Caco-2 (cell line): ENCODE measurements at regions not wholly inside any gene's neighbourhood (a gene's known extent, or its start where the extent isn't known, plus 50 kb on each side); places are given as distances from the start of the nearest gene placed in this dataset.

Source experiments
- BruUV-seq: library from RNA; stranded (reverse); fragments of 400-500 nt; replicated peaks from 2 replicates; lab custom pipeline; 2021; lab: Mats Ljungman, UMichigan
- CTCF ChIA-PET: fragments of 300-600 bp; sonication (Branson Sonifier 250); formaldehyde crosslinking; loops from one replicate; lab custom pipeline; 2022; ENCODE audit warnings: antibody characterized with exemption; lab: Charles Lee
- POLR2A ChIA-PET: fragments of 300-600 bp; sonication (Branson Sonifier 250); formaldehyde crosslinking; loops from one replicate; lab custom pipeline; 2022; ENCODE audit warnings: antibody characterized with exemption; lab: Charles Lee
- DNase-seq, 2 experiments: peaks; one replicate each; pipeline versions ENCODE4 v3.0.0 to v3.0.0-alpha.2; 2020 to 2022
- H3K27me3 ChIP-seq: replicated peaks from 2 replicates; pipeline ENCODE4 v1.6.0; 2011; ENCODE audit warnings: low read length; ENCODE audit not compliant: control insufficient read depth, insufficient read depth
- H3K36me3 ChIP-seq: 2 replicates; pipeline ENCODE4 v1.5.1; 2011; ENCODE audit warnings: low read length; ENCODE audit not compliant: control insufficient read depth, insufficient read depth
- H3K4me1 ChIP-seq: fragments of 250-450 bp; sonication (Bioruptor Pico); 2 replicates; pipeline ENCODE4 v1.5.1; 2020; ENCODE audit warnings: mild to moderate bottlenecking
- H3K4me3 ChIP-seq: 2 replicates; pipeline ENCODE4 v1.5.1; 2011; ENCODE audit warnings: low read depth, mild to moderate bottlenecking, control low read depth, low read length
- H3K9me3 ChIP-seq: fragments of 250-450 bp; sonication (Bioruptor Pico); 2 replicates; pipeline ENCODE4 v1.5.1; 2020; ENCODE audit warnings: mild to moderate bottlenecking, moderate library complexity
- H3K27ac Mint-ChIP-seq: one replicate; pipeline ENCODE4 v1.8.0; 2022; ENCODE audit warnings: mixed read lengths; ENCODE audit not compliant: unreplicated experiment
- H3K27me3 Mint-ChIP-seq: one replicate; pipeline ENCODE4 v1.8.0; 2022; ENCODE audit warnings: mixed read lengths; ENCODE audit not compliant: insufficient read depth, unreplicated experiment
- H3K36me3 Mint-ChIP-seq: one replicate; pipeline ENCODE4 v1.8.0; 2022; ENCODE audit warnings: mild to moderate bottlenecking, mixed read lengths; ENCODE audit not compliant: insufficient read depth, unreplicated experiment
- H3K4me1 Mint-ChIP-seq: one replicate; pipeline ENCODE4 v1.8.0; 2022; ENCODE audit warnings: low read depth, mixed read lengths; ENCODE audit not compliant: unreplicated experiment
- H3K4me3 Mint-ChIP-seq: one replicate; pipeline ENCODE4 v1.8.0; 2022; ENCODE audit warnings: mild to moderate bottlenecking, moderate library complexity, mixed read lengths; ENCODE audit not compliant: unreplicated experiment
- H3K9me3 Mint-ChIP-seq: one replicate; pipeline ENCODE4 v1.8.0; 2022; ENCODE audit warnings: mixed read lengths; ENCODE audit not compliant: unreplicated experiment
- CTCF ChIP-seq, 2 experiments: fragments of 200-600 bp in 1 of 2; IDR thresholded peaks; 1 replicate in 1 of 2; 2 replicates in 1 of 2; pipeline versions ENCODE4 v1.5.1 to v1.8.0; 2011 to 2022; ENCODE audit warnings: antibody characterized with exemption in 1 of 2, control low read depth in 1 of 2, inconsistent platforms in 1 of 2, low read depth in 1 of 2, low read length in 1 of 2, mild to moderate bottlenecking in 1 of 2, moderate library complexity in 1 of 2; ENCODE audit not compliant: insufficient read depth in 1 of 2, severe bottlenecking in 1 of 2, unreplicated experiment in 1 of 2
- intact Hi-C: fragments of 100-400 bp; cut with micrococcal nuclease; formaldehyde crosslinking; loops from one replicate; pipeline ENCODE4 v1.10.0; 2022; ENCODE audit not compliant: unreplicated experiment

- H3K27me3 ChIP-seq = peaks cover 3% of the 10 kb centered on the region
- peaks cover 5% of the 10 kb centered on the region; the same call in 1 of the 2 replicates for H3K4me1 ChIP-seq
- H3K4me1 Mint-ChIP-seq = peaks cover 7% of the 10 kb centered on the region
- no peaks in the 10 kb centered on the region for H3K36me3 ChIP-seq
- peaks cover 27% of the 10 kb centered on the region for H3K27me3 Mint-ChIP-seq
- CTCF ChIA-PET = no interaction called here
- POLR2A ChIA-PET = no interaction called here
- H3K36me3 Mint-ChIP-seq = no peaks in the 10 kb centered on the region
- DNase-seq = no peak
- intact Hi-C loops = loop anchor here (10.0 kb wide), 2 partner anchors 87 to 157 kb away; no protein-coding TSS in a partner anchor
- H3K4me3 ChIP-seq = no peak overlapping the region
- no TSS peak for BruUV-seq
- peak overlapping the region; percentile 69 for H3K4me3 Mint-ChIP-seq
- no peaks in the 10 kb centered on the region for H3K9me3 Mint-ChIP-seq
- H3K27ac Mint-ChIP-seq = no peak overlapping the region
- no peaks in the 10 kb centered on the region for H3K9me3 ChIP-seq
- TF ChIP-seq CTCF (IDR thresholded peaks at IDR 0.05; ENCODE audit: insufficient read depth in 1 of 2, low read depth in 1 of 2, low read length in 1 of 2, severe bottlenecking in 1 of 2, unreplicated experiment in 1 of 2) = no peak
These were observed 131.4 kb downstream of the NDUFA12 start for GRCh38 chr12:94872007-94872653.

GRCh38 chr12:94870511-94870910, 133.0 kb downstream of the NDUFA12 start:
- no TSS peak for BruUV-seq
- peaks cover 3% of the 10 kb centered on the region for H3K27me3 ChIP-seq

GRCh38 chr12:94868161-94868560, 135.3 kb downstream of the NDUFA12 start:
- BruUV-seq = no TSS peak
- Histone ChIP-seq H3K4me3 (no peak overlapping the region), H3K9me3 (no peaks in the 10 kb centered on the region), H3K36me3 (no peaks in the 10 kb centered on the region), H3K4me1 (no peaks in the 10 kb centered on the region), H3K27me3 (no peaks in the 10 kb centered on the region; the same call in none of the 2 replicates)
- Mint-ChIP-seq H3K4me1 (no peaks in the 10 kb centered on the region), H3K36me3 (no peaks in the 10 kb centered on the region), H3K27ac (no peak overlapping the region), H3K4me3 (no peak overlapping the region), H3K27me3 (peaks cover 8% of the 10 kb centered on the region), H3K9me3 (no peaks in the 10 kb centered on the region)
- POLR2A ChIA-PET = no interaction called here
- DNase-seq = no peak
- CTCF ChIA-PET = no interaction called here
- TF ChIP-seq CTCF (IDR thresholded peaks at IDR 0.05; ENCODE audit: insufficient read depth in 1 of 2, low read depth in 1 of 2, low read length in 1 of 2, severe bottlenecking in 1 of 2, unreplicated experiment in 1 of 2) = no peak
- intact Hi-C loops = no loop called here

More at GRCh38 chr12:94870511-94870910, 133.0 kb downstream of the NDUFA12 start:
- Histone ChIP-seq H3K36me3 (no peaks in the 10 kb centered on the region), H3K4me3 (no peak overlapping the region), H3K9me3 (no peaks in the 10 kb centered on the region), H3K4me1 (peaks cover 5% of the 10 kb centered on the region; the same call in 1 of the 2 replicates)
- peaks cover 7% of the 10 kb centered on the region for H3K4me1 Mint-ChIP-seq
- ChIA-PET CTCF (no interaction called here), POLR2A (no interaction called here)
- H3K36me3 Mint-ChIP-seq = no peaks in the 10 kb centered on the region
- no peak for DNase-seq
- TF ChIP-seq CTCF (IDR thresholded peaks at IDR 0.05; ENCODE audit: insufficient read depth in 1 of 2, low read depth in 1 of 2, low read length in 1 of 2, severe bottlenecking in 1 of 2, unreplicated experiment in 1 of 2) = no peak
- H3K4me3 Mint-ChIP-seq = no peak overlapping the region
- intact Hi-C loops = loop anchor here (10.0 kb wide), 2 partner anchors 86 to 156 kb away; no protein-coding TSS in a partner anchor
- H3K27ac Mint-ChIP-seq = no peak overlapping the region
- H3K27me3 Mint-ChIP-seq = peaks cover 24% of the 10 kb centered on the region
- H3K9me3 Mint-ChIP-seq = no peaks in the 10 kb centered on the region
